ENCODE measurements at regions not wholly inside any gene's neighbourhood (a gene's known extent, or its start where the extent isn't known, plus 50 kb on each side); places are given as distances from the start of the nearest gene placed in this dataset.

- no peak overlapping the region for H3K4me3 Mint-ChIP-seq
- ATAC-seq (no peak), DNase-seq (ENCODE audit: low spot score) (no peak)
- H2AFZ ChIP-seq, result no peak overlapping the region
- H3K4me3 ChIP-seq, result no peak overlapping the region
- no peak overlapping the region for H3K4me2 ChIP-seq
- H3K4me1 ChIP-seq (ENCODE audit: insufficient read depth), result no peaks in the 10 kb centered on the region
- TF ChIP-seq ZNF114 (CRISPR knock-in tag; IDR thresholded peaks at IDR 0.05) (no peak), CREB1 (CRISPR knock-in tag; IDR thresholded peaks at IDR 0.05; ENCODE audit: low read depth) (no peak), EZH2 (IDR thresholded peaks at IDR 0.05; ENCODE audit: low read depth, unreplicated experiment) (no peak)
- H3K9me3 Mint-ChIP-seq, result no peaks in the 10 kb centered on the region; the same call in 2 of the 3 replicates
- no peaks in the 10 kb centered on the region for H3K27me3 ChIP-seq (ENCODE audit: insufficient read depth)
- H3K27me3 Mint-ChIP-seq (ENCODE audit: insufficient read depth, low read depth, poor library complexity), result no peaks in the 10 kb centered on the region
- H3F3A ChIP-seq (replicated peaks; ENCODE audit: low read depth), result no peaks in the 10 kb centered on the region
- no peak overlapping the region for H3K27ac ChIP-seq (ENCODE audit: low read depth)
- no peaks in the 10 kb centered on the region for H3K4me1 Mint-ChIP-seq
- no peak overlapping the region for H3K27ac Mint-ChIP-seq
- H4K20me1 ChIP-seq (replicated peaks; ENCODE audit: insufficient read depth), result no peaks in the 10 kb centered on the region
- H3K36me3 ChIP-seq (ENCODE audit: insufficient read depth), result no peaks in the 10 kb centered on the region
- H3K79me2 ChIP-seq (replicated peaks; ENCODE audit: insufficient read depth), result no peaks in the 10 kb centered on the region
- H3K36me3 Mint-ChIP-seq (ENCODE audit: low read depth), result no peaks in the 10 kb centered on the region
- no peaks in the 10 kb centered on the region for H3K9me2 ChIP-seq (ENCODE audit: insufficient read depth)
Measured at GRCh38 chr21:16768096-16768495, 744.7 kb upstream of the CXADR start.

- H3F3A ChIP-seq (replicated peaks; ENCODE audit: low read depth), result no peaks in the 10 kb centered on the region
Measured at GRCh38 chr21:16770266-16770665, 742.6 kb upstream of the CXADR start.

More at GRCh38 chr21:16770266-16770665, 742.6 kb upstream of the CXADR start:
- no peak overlapping the region for H3K4me3 Mint-ChIP-seq
- Histone ChIP-seq H3K4me3 (no peak overlapping the region), H4K20me1 (replicated peaks; ENCODE audit: insufficient read depth) (no peaks in the 10 kb centered on the region), H3K4me2 (no peak overlapping the region), H3K79me2 (replicated peaks; ENCODE audit: insufficient read depth) (no peaks in the 10 kb centered on the region), H3K27ac (ENCODE audit: low read depth) (no peak overlapping the region), H3K9me2 (ENCODE audit: insufficient read depth) (no peaks in the 10 kb centered on the region), H3K4me1 (ENCODE audit: insufficient read depth) (0 out of 2 replicates have a peak, but pooled peaks cover 5% of the 10 kb centered on the region), H3K27me3 (ENCODE audit: insufficient read depth) (no peaks in the 10 kb centered on the region), H2AFZ (no peak overlapping the region), H3K36me3 (ENCODE audit: insufficient read depth) (no peaks in the 10 kb centered on the region)
- no peaks in the 10 kb centered on the region for H3K27me3 Mint-ChIP-seq (ENCODE audit: insufficient read depth, low read depth, poor library complexity)
- H3K4me1 Mint-ChIP-seq, result peaks cover 8% of the 10 kb centered on the region
- no peaks in the 10 kb centered on the region for H3K9me3 Mint-ChIP-seq
- DNase-seq (ENCODE audit: low spot score), result no peak
- TF ChIP-seq EZH2phosphoT487 (IDR thresholded peaks at IDR 0.05; ENCODE audit: unreplicated experiment) (no peak), ZNF462 (CRISPR knock-in tag; IDR thresholded peaks at IDR 0.05) (no peak), EZH2 (IDR thresholded peaks at IDR 0.05; ENCODE audit: low read depth, unreplicated experiment) (no peak), NANOG (IDR thresholded peaks at IDR 0.05; ENCODE audit: borderline replicate concordance) (no peak), ZNF114 (CRISPR knock-in tag; IDR thresholded peaks at IDR 0.05) (no peak)
- no peaks in the 10 kb centered on the region for H3K36me3 Mint-ChIP-seq (ENCODE audit: low read depth)
- no peak overlapping the region for H3K27ac Mint-ChIP-seq
- ATAC-seq, result no peak

Data from GM23338 (cell line).